GM18526 (cell line): ENCODE measurements at regions not wholly inside any gene's neighbourhood (a gene's known extent, or its start where the extent isn't known, plus 50 kb on each side); places are given as distances from the start of the nearest gene placed in this dataset.

Experiments
- POLR2A ChIP-seq: IDR thresholded peaks from 3 replicates; pipeline ENCODE4 v1.6.1; 2011; ENCODE audit not compliant: insufficient read length; ENCODE audit errors: extremely low read depth

GRCh38 chr5:1668141-1668721, 131.4 kb downstream of the MRPL36 start:
- TF ChIP-seq POLR2A, result no peak

DNA sequence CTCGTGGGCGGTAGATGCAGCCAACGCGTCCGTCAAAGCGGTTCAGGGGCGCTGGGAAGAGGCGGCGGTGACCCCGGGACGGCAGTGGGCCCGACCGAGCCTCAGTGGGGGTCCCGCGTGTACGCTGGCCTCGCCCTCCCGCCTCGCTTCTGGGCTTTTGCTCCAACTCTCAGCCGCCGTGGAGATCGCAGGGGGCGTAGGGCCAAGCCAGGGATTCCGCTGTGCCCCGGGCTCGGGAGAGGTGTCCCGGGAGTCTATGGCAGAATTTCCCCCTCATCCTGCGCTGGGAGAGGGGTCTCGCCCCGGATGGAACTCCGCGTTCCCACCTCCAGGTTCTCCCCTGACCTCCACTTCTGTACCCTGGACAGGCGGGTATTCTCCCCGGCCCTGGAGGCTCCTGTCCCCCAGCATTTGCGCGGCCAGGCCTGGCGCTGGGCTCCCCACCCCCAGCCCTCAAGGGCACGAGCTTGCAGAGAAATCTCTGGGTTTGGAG, 131.9 kb downstream of the MRPL36 start:
- TF ChIP-seq POLR2A, result no peak

DNA sequence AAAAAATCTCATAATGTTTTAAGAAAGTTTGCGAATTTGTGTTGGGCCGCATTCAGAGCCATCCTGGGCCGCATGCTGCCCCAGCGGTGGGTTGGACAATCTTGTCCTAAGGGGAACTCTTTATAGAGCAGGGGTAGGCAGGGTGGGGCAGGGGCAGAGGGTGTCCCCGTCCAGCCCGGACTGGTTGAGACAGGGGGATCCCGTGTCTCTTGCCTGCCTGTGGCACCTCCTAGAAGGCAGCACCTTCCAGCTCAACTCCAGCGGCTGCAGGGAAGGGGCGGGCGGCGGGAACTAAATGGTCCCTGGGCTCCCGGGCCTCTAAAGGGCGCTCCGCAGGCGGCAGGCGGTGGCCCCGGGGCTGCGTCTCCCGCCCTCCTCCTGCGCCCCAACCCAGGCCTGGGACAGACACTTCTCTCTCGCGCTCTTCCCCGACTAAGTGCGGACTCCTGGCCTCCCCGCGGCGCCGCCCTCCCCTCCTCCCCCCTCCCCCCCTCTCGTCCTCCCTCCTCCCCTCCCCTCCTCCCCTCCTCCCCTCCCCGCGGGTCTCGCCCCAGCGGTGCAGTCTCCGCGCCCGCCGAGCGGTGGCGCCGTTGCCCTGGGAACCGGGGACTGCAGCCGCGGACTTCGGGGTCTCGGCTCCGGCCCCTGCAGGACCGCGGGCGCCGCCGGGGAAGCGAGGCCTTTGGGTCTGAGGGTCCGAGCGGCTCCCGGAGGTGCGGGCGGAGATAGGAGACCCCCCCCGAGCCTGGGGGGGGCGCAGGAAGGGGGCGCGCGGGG, 132.6 kb downstream of the MRPL36 start:
- TF ChIP-seq POLR2A, result no peak

- TF ChIP-seq POLR2A, result no peak
Measured at GRCh38 chr5:1666221-1666620, 133.4 kb downstream of the MRPL36 start.

DNA sequence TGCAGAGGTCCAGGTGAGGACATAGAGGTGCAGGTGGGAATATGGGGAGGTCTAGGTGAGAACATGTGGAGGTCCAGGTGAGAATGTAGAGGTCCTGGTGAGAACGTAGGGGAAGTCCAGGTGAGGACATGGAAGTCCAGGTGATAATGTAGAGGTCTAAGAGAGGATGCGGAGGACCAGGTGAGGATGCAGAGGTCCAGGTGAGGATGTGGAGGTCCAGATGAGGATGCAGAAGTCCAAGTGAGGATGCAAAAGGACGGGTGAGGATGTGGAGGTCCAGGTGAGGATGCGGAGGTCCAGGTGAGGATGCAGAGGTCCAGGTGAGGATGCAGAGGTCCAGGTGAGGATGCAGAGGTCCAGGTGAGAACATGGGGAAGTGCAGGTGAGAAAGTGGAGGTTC, 133.8 kb downstream of the MRPL36 start:
- TF ChIP-seq POLR2A, result no peak

DNA sequence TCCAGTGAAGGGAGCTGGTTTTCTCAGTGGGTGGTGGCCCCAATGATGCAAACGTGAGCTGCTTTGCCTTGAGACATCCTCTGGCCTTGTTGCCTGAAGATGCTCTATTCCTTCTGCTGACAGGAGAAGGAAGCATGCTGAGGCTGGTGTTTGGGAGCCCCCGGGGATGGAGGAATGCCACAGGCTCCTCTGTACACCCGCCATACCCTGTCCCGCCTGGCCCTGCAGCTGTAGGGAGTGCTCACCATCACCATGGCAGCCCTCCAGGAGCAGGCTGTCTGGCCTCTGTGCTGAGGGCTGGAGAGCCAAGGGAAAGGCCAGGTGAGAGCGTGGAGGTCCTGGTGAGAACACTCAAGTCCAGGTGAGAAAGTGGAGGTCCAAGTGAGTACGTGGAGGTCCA, 134.4 kb downstream of the MRPL36 start:
- TF ChIP-seq POLR2A, result no peak

DNA sequence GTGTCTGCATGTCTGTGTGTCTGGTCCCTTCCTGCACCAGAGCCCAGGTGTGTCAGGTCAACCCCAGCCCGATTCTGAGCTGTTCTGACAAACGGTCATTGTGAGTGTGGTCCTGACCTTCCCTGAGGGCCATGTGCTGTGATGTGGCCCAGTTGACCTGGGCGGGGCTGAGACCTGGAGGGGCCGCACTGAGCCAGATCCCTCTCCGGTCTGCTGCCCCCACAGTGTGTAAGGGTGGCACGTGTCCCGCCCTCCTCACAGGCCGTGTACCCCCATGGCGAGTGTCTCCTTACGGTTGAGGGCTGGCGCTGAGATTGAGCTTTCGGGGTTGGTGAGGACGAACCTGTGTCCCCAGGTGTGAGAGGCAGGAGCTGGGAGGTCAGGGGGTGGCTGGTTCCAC, 136.5 kb downstream of the MRPL36 start:
- TF ChIP-seq POLR2A, result no peak

GRCh38 chr5:1662559-1663085, 137.0 kb downstream of the MRPL36 start:
- TF ChIP-seq POLR2A, result no peak

- TF ChIP-seq POLR2A, result no peak
Measured at GRCh38 chr5:1661831-1662558, 137.6 kb downstream of the MRPL36 start.

GRCh38 chr5:1661311-1661710, 137.6 kb upstream of the LPCAT1 start:
- no peak for TF ChIP-seq POLR2A

DNA sequence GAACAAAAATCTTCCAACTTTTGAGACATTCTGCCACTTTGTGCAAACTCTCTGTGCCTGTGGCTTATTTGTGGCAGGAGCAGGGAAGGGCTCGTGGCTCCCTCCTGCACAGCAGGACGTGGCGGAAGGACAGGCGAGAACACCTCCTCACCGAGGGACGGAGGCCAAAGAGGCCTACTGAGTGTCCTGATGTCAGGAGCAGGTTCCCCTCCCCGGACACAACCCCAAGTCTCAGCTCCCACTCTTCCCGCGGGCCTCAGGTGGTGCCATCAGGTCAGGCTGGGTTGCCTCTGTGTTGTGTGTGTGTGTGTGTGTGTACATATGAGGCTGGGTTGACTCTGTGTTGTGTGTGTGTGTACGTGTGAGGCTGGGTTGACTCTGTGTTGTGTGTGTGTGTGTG, 136.8 kb upstream of the LPCAT1 start:
- no peak for TF ChIP-seq POLR2A

DNA sequence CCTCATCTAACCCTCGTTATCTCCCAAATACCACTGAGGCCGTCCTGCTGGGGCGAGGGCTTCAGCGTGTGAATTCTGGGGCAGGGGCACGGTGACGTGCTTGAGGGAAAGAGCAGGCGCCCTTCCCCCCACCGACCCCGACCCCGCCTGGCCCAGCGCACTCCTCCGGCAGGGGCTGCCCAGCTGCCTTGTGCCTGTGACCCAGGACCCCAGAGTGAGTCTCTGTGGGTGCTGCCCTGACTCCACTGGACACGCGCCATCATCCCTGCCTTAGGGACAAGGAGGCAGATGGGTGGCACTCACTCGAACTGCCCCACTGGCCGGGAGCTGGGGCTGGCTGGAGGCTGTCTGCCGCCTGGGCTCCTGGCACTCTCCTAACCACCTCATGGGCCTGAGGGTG, 136.2 kb upstream of the LPCAT1 start:
- no peak for TF ChIP-seq POLR2A

- TF ChIP-seq POLR2A, result no peak
Measured at GRCh38 chr5:1659100-1659981, 135.6 kb upstream of the LPCAT1 start.

GRCh38 chr5:1658665-1659064, 134.9 kb upstream of the LPCAT1 start:
- no peak for TF ChIP-seq POLR2A

DNA sequence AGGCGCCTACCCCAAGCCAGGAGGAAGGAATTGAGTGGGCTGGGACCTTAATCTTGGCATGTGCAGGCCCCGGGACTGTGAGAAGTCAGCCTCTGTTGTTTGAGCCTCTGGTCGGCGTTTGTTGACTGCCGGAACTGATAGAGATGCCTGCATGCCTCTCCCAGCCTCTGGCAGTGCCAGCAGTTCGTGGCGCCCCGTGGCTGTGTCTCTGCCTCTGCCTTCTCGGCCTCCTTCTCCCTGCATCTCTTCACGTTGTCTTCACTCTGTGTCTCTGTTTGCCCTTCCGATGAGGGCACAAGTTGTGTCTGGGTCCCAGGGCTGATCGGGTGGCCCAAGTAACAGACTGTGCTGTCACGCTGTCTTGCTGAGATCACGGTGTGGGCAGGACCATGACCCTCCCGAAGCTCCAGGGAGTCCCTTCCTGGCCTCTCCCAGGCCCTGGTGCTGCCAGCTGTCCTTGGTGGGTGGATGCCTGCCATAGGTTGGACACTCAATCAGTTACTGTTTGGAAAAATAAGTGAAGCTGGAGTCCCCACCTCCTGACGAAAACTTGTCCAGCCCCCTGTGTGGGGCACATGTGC, 133.5 kb upstream of the LPCAT1 start:
- no peak for TF ChIP-seq POLR2A
